ENCODE measurements at regions not wholly inside any gene's neighbourhood (a gene's known extent, or its start where the extent isn't known, plus 50 kb on each side); places are given as distances from the start of the nearest gene placed in this dataset.

- TF ChIP-seq CTCF (IDR thresholded peaks at IDR 0.05; ENCODE audit: extremely low read depth in 1 of 2, insufficient read depth in 1 of 2, low read depth in 1 of 2, low read length in 2 of 2) (no peak), MYC (IDR thresholded peaks at IDR 0.05; ENCODE audit: low read depth, low read length) (no peak)
Measured at GRCh38 chr14:59038746-59039145, 149.7 kb upstream of the DAAM1 start.
